KOPT-K1 (cell line): ENCODE measurements at regions not wholly inside any gene's neighbourhood (a gene's known extent, or its start where the extent isn't known, plus 50 kb on each side); places are given as distances from the start of the nearest gene placed in this dataset.

Experiments used
- H3K27ac ChIP-seq: fragments of 200-600 bp; sonication (generic); 2 replicates; pipeline ENCODE4 v1.5.1; 2016; ENCODE audit warnings: antibody characterized with exemption, mild to moderate bottlenecking, low read depth, low read length; ENCODE audit not compliant: poor library complexity, severe bottlenecking
- H3K36me3 ChIP-seq: fragments of 200-600 bp; sonication (generic); 2 replicates; pipeline ENCODE4 v1.5.1; 2017; ENCODE audit warnings: antibody characterized with exemption, mild to moderate bottlenecking, low read length, moderate library complexity; ENCODE audit not compliant: insufficient read depth
- H3K9me3 ChIP-seq: fragments of 200-600 bp; sonication (generic); 2 replicates; pipeline ENCODE4 v1.5.1; 2017; ENCODE audit warnings: antibody characterized with exemption, low read length, mild to moderate bottlenecking; ENCODE audit not compliant: insufficient read depth, poor library complexity, severe bottlenecking

DNA sequence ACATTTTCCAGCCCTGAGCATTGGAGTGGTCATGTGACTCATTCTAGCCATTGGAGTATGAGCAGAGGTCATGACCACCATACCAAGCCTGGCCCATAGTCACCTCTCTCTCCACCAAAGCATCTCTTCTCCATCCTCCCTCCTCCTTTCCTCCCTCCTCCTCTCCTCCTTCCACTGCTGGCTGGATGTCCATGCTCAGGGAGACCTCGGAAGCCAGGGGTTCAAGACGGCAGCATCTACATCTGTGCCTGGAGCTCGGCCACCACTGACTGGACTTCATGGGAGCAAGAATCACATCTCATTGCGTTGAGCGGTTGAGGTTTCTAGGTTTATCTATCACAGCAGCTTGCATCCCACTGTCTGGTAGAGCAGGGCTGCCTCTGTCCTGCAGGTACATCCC is 252.4 kb downstream of the NDUFA10 start:
- Histone ChIP-seq H3K27ac (no peak overlapping the region), H3K9me3 (peaks cover 15% of the 10 kb centered on the region), H3K36me3 (no peaks in the 10 kb centered on the region)

DNA sequence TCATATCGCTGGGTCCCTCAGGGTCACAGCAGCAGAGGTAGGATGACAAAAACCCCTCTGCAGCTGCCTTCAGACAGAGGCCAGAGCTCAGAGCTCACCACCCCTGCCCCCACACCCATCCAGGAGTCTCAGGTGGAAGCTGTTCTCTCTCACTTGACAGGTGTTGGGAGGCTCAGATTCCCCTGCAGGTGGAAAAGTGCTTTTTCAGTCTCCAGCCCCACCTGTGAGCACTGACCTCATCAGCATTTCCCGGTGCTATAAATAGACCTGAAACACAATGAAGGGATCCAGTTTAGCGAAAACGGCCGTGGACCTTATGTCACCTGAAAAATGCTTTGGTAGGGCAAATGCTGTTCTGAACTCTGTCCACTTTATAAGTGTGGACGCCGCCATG is 254.9 kb downstream of the NDUFA10 start:
- H3K27ac ChIP-seq: no peak overlapping the region
- H3K9me3 ChIP-seq: peaks cover 15% of the 10 kb centered on the region
- no peaks in the 10 kb centered on the region for H3K36me3 ChIP-seq

DNA sequence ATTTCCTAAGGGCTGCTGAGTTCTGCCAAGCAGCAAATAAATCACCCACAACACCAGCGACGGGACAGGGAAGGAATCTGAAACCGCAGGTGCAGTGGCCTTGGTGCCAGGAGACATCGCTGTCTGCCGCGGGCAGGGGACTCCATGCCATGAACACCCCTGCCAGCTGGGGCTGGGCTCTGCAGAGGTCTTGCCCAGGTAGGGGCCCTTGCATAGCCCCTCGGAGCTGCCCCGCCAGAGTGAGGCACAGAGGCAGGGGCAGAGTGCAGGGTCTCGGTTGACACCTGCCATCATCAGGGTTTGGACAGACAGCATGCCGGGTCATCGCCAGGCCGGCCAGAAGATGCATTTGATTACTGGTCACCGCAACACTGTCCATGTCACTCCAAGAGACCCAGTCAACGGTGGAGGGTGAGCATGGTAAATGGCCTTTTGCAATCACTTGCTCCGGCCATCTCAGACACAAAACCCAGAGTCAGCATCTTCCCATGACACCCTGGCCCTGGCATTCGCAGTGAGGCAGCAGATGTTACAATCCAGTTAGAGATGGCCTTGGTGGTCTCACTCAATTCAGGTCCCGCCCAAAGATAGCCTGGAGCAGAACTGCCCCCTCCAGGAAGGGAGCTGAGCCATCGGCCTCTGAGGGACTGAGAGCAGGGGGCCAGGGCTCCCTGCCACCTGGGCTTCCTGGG is 255.4 kb downstream of the NDUFA10 start:
- Histone ChIP-seq H3K9me3 (peaks cover 15% of the 10 kb centered on the region), H3K27ac (no peak overlapping the region), H3K36me3 (no peaks in the 10 kb centered on the region)

DNA sequence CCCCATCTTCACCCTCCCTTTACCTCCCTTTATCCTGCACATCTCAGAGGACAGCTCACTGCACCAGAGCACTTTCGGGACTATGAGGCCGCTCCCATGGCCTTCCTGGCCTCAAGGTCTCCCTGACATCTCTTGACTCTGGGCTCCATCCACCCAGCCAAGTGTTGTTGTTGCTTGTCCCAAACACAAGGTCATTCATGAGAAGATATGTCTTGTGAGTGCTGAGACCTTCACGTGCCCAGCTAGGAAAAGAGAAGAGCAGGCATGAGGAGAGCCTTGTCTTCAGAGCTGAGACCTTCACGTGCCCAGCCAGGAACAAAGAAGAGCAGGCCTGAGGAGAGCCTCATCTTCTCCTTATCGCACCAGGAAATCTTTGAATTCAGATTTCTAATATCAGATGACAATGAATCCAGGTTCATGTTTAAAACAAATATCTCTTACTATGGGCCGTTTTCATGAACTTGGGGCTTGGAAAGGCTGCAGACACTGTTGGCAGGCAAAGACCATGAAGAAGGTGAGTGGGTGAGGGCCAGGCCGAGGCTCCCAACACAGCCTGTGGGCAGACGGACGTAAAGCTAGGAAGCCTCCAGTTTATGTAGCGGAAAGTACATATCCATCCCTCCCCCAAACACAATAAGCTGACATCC is 256.1 kb downstream of the NDUFA10 start:
- no peaks in the 10 kb centered on the region for H3K36me3 ChIP-seq
- peaks cover 15% of the 10 kb centered on the region for H3K9me3 ChIP-seq
- H3K27ac ChIP-seq: no peak overlapping the region

DNA sequence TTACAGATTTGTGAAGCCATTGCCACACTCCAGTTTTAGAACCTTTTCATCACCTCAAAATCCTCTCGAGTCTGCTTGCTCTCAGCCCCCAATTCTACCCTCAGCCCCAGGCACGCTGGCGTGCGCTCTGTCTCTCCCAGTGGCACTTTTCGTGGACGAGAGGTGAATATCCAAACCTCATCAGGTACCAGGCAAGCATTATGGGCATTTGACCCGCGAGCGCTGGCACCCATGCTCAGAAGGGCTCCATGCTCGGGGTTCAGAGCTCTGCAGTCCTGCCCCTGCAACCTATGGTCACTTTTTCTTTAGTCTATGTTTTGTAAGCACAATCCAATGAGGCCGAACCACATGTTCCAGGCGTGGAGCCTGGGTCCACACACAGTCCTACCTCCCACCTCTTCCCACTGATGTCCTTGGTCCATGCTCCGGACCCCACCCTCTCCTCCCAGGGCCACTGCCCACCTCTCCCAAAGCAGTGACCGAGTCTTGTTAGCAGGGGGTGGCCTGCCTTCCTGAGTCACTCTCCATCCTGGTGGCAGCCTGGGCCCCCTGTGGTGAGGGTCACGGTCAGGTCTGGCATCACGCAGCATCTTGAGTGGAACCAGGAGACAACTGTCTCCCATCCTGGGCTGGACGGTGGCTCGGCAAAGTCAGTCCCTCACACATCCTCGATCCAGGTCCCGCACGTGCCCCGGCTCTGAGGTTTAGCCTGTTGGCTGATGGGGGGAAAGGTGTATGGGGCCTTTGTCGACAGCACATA is 256.9 kb downstream of the NDUFA10 start:
- H3K36me3 ChIP-seq: no peaks in the 10 kb centered on the region
- no peak overlapping the region for H3K27ac ChIP-seq
- peaks cover 15% of the 10 kb centered on the region for H3K9me3 ChIP-seq

DNA sequence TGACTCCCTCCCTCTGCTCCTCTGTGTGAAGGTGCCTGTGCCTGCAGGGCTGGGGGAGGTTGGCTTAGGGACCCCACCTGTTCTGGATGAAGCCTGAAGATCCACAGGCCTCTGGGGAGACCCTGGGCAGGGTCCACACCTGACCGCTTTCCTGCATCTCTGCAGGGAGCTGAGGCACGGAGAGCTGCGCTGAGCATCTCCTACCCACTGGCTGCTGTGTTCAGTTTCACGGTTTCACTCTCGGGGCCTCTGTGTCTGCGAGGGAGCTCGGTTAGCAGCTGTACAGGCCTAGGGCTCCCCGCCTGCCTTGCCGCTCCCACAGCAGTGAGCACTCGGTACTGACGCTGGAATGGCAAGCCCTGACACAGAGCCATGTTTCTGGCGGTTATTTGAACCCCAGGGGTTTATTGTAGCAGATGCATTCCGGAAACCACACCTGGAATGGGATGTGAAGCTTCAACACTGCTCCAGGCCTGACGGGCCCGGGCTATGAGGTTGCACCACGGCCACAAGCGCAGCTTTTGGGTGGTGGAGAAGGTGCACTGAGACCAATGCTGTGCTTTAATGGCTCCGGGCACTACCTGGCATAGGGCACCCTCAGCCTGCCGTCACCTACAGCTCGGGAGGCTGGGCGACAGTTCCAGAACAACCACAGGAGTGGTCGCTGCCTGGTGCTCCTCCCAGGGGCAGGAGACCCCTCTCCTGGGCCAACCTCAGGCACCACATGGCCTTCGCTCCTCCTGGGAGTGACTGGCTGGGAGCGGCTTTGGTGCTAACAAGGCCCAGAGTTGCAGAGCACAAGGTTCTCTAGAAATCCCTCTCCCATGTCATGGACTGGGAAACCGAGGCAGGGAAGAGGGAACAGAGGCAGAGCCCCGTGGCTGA is 257.9 kb downstream of the NDUFA10 start:
- peaks cover 14% of the 10 kb centered on the region for H3K9me3 ChIP-seq
- H3K27ac ChIP-seq: no peak overlapping the region
- H3K36me3 ChIP-seq: no peaks in the 10 kb centered on the region

DNA sequence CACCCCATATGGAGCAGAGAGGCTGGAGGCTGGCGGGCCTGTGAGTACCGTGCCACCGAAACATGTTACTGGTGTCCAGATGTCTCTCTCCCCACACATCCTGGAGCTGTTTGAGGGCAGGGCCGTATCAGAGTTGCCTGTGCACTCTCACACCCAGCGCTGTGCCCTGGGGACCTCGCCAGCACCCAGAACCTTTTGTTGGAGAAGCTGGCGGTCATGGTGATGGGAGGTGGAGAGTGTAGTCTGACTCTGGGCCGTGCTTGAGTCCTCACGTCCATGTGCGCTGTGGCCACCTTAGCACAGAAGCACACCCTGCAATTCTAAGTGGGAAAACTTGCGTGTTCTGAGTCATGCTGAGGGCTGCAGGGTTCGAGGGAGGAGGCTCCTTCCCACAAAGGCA is 259.2 kb downstream of the NDUFA10 start:
- Histone ChIP-seq H3K27ac (no peak overlapping the region), H3K36me3 (no peaks in the 10 kb centered on the region), H3K9me3 (peaks cover under 1% of the 10 kb centered on the region)

DNA sequence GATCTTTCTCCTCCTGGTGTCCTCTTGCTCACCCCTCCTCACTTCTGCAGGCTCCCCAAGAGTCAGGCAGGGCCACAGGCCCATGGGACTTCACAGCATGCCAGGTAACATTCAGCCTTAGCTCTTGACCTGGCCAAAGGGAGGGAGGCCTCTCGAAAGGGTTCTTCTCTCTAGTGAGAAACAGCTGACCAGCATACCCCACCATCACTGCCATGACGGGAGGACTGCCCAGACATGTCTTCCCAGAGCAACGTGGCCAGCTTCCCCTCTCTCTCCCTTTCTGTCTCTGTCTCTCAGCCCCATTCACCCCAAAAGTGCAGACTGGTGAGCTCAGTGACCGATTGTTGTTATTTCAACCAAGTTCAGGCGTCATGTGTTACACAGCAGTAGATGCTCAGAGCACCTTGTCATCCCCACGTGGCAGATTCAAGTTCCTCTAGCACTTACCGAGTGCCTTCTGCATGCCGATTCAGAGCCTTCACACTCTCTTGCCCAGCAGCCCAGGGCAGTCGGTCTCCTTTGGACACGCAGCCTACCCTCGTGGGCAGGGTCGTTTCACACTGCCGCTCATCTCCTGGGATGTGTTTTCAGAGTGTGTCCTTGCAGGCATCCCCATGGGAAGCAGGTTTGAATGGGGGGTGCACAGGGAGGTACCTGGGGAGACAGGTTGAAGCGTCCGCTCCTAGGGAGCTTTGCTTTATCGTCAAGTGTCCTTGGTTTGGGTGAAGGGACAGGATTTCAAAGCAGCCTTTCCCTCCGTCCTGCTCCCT is 259.9 kb downstream of the NDUFA10 start:
- Histone ChIP-seq H3K27ac (peak overlapping the region; percentile 41), H3K9me3 (no peaks in the 10 kb centered on the region), H3K36me3 (no peaks in the 10 kb centered on the region)

DNA sequence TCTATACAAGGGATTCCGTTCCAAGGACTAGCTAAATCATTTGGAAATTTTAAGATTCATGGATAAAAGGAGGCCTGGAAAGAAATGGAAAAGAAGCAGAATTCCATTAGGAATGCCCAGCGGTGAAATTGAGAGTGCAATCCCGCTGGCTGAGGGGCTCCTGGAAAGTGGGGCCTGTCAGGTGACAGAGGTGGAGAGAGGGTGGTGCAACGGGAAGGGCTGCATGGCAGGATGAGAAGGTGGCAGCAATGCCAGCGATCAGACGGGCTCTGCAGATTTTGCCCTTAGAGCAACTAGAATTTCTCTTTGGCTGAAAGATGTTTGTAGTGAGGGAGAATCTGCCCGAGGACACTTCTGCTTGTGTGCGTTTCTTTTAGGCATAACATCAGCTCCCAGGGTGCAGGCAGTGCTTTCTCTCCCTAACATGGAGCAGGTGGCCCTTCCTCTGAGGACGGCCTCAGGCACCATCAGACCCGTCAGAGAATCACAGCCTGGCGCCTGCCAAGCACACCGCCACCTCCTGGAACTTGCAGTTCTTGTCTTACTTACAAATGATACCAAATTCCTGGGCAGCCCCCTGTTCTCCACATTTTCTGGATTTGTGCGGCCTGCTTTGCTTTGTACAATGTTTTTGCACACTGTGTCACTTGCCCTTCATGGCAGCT is 261.6 kb downstream of the NDUFA10 start:
- H3K27ac ChIP-seq: peak overlapping the region; percentile 41
- H3K9me3 ChIP-seq: no peaks in the 10 kb centered on the region
- H3K36me3 ChIP-seq: no peaks in the 10 kb centered on the region

DNA sequence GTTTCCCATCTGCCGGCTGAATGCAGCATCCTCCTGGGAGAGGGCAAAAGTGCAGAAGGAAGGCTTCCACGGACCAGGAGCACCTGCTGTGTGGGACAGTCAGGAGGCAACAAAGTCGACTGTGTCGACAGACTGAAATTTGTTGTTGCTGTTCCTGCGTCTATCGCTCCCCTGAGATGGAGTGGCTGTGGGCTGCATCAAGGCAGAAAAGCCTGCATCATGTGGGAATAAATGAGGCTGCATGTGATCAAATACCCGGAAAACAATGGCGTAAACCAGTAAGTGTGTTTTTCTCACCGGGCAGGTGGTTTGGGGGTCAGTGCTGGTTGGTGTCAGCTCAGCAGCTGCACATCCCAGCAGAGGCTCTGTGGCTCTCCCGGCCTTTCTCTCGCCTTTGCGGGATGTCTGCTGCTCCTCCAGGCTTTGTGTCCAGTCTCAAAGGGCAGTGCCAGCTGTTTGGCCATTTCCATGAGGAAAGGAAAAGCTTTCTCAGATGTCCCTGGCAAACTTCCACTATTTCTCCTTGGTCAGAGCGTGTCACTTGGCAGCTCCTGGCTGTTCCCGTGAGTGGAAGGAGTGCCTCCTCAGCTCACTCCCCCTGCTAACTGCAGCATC is 262.4 kb downstream of the NDUFA10 start:
- H3K36me3 ChIP-seq: no peaks in the 10 kb centered on the region
- H3K9me3 ChIP-seq: no peaks in the 10 kb centered on the region
- H3K27ac ChIP-seq: no peak overlapping the region

DNA sequence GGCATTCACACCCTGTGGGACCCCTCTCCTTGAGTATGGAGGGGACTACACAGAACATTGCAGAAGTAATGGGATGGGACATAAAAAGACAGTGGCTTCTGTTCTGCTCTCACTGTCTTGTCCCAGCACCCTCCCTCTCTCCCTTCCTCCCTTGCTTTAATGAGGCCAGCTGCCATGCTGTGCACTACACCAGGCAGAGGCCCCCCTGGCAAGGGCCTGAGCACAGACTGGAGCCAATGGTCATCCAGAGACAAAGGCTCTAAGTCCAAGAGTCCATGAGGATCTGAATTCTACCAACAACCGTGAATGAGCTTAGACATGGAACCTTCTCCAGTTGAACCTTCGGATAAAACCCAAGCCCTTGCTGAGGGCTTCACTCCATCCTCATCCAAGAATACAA is 263.0 kb downstream of the NDUFA10 start:
- H3K36me3 ChIP-seq: no peaks in the 10 kb centered on the region
- H3K9me3 ChIP-seq: no peaks in the 10 kb centered on the region
- H3K27ac ChIP-seq: no peak overlapping the region

DNA sequence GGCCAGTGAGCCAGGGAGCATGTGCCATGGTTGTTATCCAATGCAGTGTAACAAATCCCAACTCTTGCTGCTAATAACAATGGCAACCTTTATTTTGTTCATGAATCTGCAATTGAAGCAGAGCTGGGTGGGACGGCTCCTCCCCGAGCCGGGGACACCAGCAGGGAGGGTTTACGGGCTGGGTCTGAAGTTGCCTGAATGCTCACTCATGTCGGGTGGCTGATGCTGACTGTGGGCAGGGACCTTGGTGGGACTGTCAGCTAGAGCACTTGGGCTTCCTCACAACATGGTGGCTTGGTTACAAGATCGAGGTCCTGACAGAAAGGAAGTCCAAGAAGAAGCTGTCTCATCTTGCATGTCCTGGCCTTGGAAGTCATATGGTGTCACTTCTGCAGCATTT is 264.5 kb downstream of the NDUFA10 start:
- H3K36me3 ChIP-seq: no peaks in the 10 kb centered on the region
- no peak overlapping the region for H3K27ac ChIP-seq
- H3K9me3 ChIP-seq: no peaks in the 10 kb centered on the region

DNA sequence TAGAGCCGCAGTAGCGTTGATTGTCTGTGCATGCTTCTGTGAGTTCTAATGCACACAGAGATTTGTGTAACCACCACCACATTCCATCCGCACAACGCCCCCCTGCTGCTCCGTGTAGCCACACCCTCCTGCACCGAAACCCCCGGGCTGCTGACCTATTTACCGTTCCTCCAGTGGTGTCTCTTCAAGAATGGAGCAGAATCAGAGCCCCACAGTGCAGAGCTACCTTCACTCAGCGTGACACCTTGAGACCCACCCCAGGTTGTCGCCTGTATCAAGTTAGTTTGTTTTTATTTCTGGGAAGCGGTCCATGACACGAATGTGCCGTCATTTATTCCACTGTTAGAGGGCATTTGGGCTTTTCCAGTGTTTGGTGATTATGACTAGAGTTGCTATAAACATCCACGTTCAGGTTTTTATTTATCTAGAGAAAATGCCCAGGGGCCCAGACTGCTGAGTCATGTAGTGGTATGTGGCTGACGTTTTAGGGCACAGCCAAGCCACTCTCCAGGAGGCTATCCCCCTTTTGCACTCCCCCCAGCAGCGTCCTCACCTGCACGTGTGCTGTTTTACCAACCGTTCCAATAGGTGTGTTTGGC is 266.8 kb downstream of the NDUFA10 start:
- no peak overlapping the region for H3K27ac ChIP-seq
- H3K9me3 ChIP-seq: no peaks in the 10 kb centered on the region
- H3K36me3 ChIP-seq: no peaks in the 10 kb centered on the region
